ENCODE measurements at regions not wholly inside any gene's neighbourhood (a gene's known extent, or its start where the extent isn't known, plus 50 kb on each side); places are given as distances from the start of the nearest gene placed in this dataset.

GRCh38 chr10:52664629-52665028 lies 108.0 kb downstream of the MBL2 start:
- TF ChIP-seq CTCF (IDR thresholded peaks at IDR 0.05; ENCODE audit: control extremely low read depth, extremely low read depth) = no peak
- 85 to 87% methylated on average over 3 of the region's 3 CpGs for WGBS, 2 donors
- H3K36me3 ChIP-seq (ENCODE audit: control insufficient read depth in 4 of 4, insufficient read depth in 4 of 4, low read length in 4 of 4) = no peaks in the 10 kb centered on the region
- H3K9ac ChIP-seq (ENCODE audit: insufficient read depth in 1 of 2, low read length in 2 of 2) = no peak overlapping the region
- H3K4me3 ChIP-seq = no peak overlapping the region
- no peaks in the 10 kb centered on the region for H3K27me3 ChIP-seq (ENCODE audit: control insufficient read depth in 3 of 3, insufficient read depth in 3 of 3, low read length in 2 of 3)
- no peak overlapping the region for H3K27ac ChIP-seq (ENCODE audit: low read depth in 1 of 2, low read length in 1 of 2)
- H3K4me1 ChIP-seq (ENCODE audit: control insufficient read depth in 5 of 5, insufficient read depth in 5 of 5, low read length in 5 of 5) = no peaks in the 10 kb centered on the region
- DNase-seq (no peak), ATAC-seq (ENCODE audit: insufficient read depth, low FRiP score) (no peak)
- peaks cover 0 to 7% (median 3%) of the 10 kb centered on the region in 4 donors for H3K9me3 ChIP-seq (ENCODE audit: control insufficient read depth in 4 of 4, insufficient read depth in 3 of 4, low read length in 3 of 4)

- 89 to 90% methylated on average over 1 of the region's 1 CpG for WGBS, 2 donors
- Histone ChIP-seq H3K36me3 (ENCODE audit: control insufficient read depth in 4 of 4, insufficient read depth in 4 of 4, low read length in 4 of 4) (no peaks in the 10 kb centered on the region), H3K4me1 (ENCODE audit: control insufficient read depth in 5 of 5, insufficient read depth in 5 of 5, low read length in 5 of 5) (no peaks in the 10 kb centered on the region), H3K27ac (ENCODE audit: low read depth in 1 of 2, low read length in 1 of 2) (no peak overlapping the region), H3K4me3 (no peak overlapping the region), H3K9me3 (ENCODE audit: control insufficient read depth in 4 of 4, insufficient read depth in 3 of 4, low read length in 3 of 4) (peaks cover 0 to 7% (median 3%) of the 10 kb centered on the region in 4 donors), H3K27me3 (ENCODE audit: control insufficient read depth in 3 of 3, insufficient read depth in 3 of 3, low read length in 2 of 3) (no peaks in the 10 kb centered on the region), H3K9ac (ENCODE audit: insufficient read depth in 1 of 2, low read length in 2 of 2) (no peak overlapping the region)
- no peak for TF ChIP-seq CTCF (IDR thresholded peaks at IDR 0.05; ENCODE audit: control extremely low read depth, extremely low read depth)
- ATAC-seq (ENCODE audit: insufficient read depth, low FRiP score) = no peak
- no peak for DNase-seq
These were observed 106.8 kb downstream of the MBL2 start for GRCh38 chr10:52665821-52666220.

GRCh38 chr10:52666931-52667330 lies 105.7 kb downstream of the MBL2 start:
- WGBS, 2 donors = 88% methylated on average over 1 of the region's 1 CpG
- no peak overlapping the region for H3K9ac ChIP-seq (ENCODE audit: insufficient read depth in 1 of 2, low read length in 2 of 2)

More at GRCh38 chr10:52666931-52667330, 105.7 kb downstream of the MBL2 start:
- H3K27ac ChIP-seq (ENCODE audit: low read depth in 1 of 2, low read length in 1 of 2) = no peak overlapping the region
- H3K36me3 ChIP-seq (ENCODE audit: control insufficient read depth in 4 of 4, insufficient read depth in 4 of 4, low read length in 4 of 4) = no peaks in the 10 kb centered on the region
- H3K27me3 ChIP-seq (ENCODE audit: control insufficient read depth in 3 of 3, insufficient read depth in 3 of 3, low read length in 2 of 3) = no peaks in the 10 kb centered on the region
- ATAC-seq (ENCODE audit: insufficient read depth, low FRiP score) (no peak), DNase-seq (no peak)
- TF ChIP-seq CTCF (IDR thresholded peaks at IDR 0.05; ENCODE audit: control extremely low read depth, extremely low read depth) = no peak
- peaks cover 0 to 7% (median 3%) of the 10 kb centered on the region in 4 donors for H3K9me3 ChIP-seq (ENCODE audit: control insufficient read depth in 4 of 4, insufficient read depth in 3 of 4, low read length in 3 of 4)
- no peak overlapping the region for H3K4me3 ChIP-seq
- H3K4me1 ChIP-seq (ENCODE audit: control insufficient read depth in 5 of 5, insufficient read depth in 5 of 5, low read length in 5 of 5) = no peaks in the 10 kb centered on the region

All from lung (tissue), 11 donors.